HCT116 (cell line): ENCODE measurements at regions not wholly inside any gene's neighbourhood (a gene's known extent, or its start where the extent isn't known, plus 50 kb on each side); places are given as distances from the start of the nearest gene placed in this dataset.

ENCODE experiments used
- ATAC-seq: fragments of 200-7000 bp; cut with Tn5 transposase; 2 replicates; pipeline ENCODE4 v1.9.1; 2020; ENCODE audit warnings: mild to moderate bottlenecking, moderate library complexity
- BruUV-seq: library from RNA; stranded (reverse); fragments of 400-500 nt; replicated peaks from 2 replicates; lab custom pipeline; 2021; lab: Mats Ljungman, UMichigan
- CTCF ChIA-PET: fragments of 300-600 bp; sonication (Branson Sonifier 250); formaldehyde crosslinking; loops from one replicate; lab custom pipeline; 2021; ENCODE audit warnings: antibody characterized with exemption; lab: Charles Lee
- POLR2A ChIA-PET: fragments of 300-600, 350-600 bp; sonication (Branson Sonifier 250); formaldehyde crosslinking; loops from one replicate; lab custom pipeline; 2021; ENCODE audit warnings: antibody characterized with exemption; lab: Charles Lee
- RAD21 ChIA-PET, 2 experiments: fragments of 300-600 bp; sonication (Branson Sonifier 250); formaldehyde crosslinking; loops; one replicate each; lab custom pipeline; 2023; ENCODE audit warnings: low total read pairs in 2 of 2; ENCODE audit not compliant: uncharacterized antibody in 2 of 2, unreplicated experiment in 2 of 2, low non-redundant PET in 1 of 2; lab: Charles Lee
- DNase-seq: peaks from one replicate; pipeline ENCODE4 v3.0.0-alpha.2; 2010; ENCODE audit warnings: low read depth, low spot score
- H2AFZ ChIP-seq: fragments of 200-600 bp; shearing (Covaris generic), sonication (generic); 2 replicates; pipeline ENCODE4 v1.6.1; 2017; ENCODE audit warnings: low read depth, mixed run types, mixed read lengths, antibody characterized with exemption, low read length; ENCODE audit not compliant: poor library complexity, severe bottlenecking
- H3K27ac ChIP-seq: 2 replicates; pipeline ENCODE4 v1.5.1; 2012; ENCODE audit warnings: low read depth, low read length
- H3K27me3 ChIP-seq: fragments of 200-600 bp; sonication (generic); 2 replicates; pipeline ENCODE4 v1.6.1; 2016; ENCODE audit warnings: mixed run types, low read length, mixed read lengths; ENCODE audit not compliant: insufficient read depth
- H3K36me3 ChIP-seq, 2 experiments: fragments of 200-500 bp in 1 of 2; fragments of 200-600 bp in 1 of 2; sonication (Bioruptor generic) in 1 of 2; sonication (generic) in 1 of 2; 2 replicates each; pipeline versions ENCODE4 v1.5.1 to v1.6.1; 2014 to 2016; ENCODE audit warnings: low read length in 2 of 2, inconsistent platforms in 1 of 2, mixed read lengths in 1 of 2, mixed run types in 1 of 2; ENCODE audit not compliant: insufficient read depth in 2 of 2, control insufficient read depth in 1 of 2
- H3K4me1 ChIP-seq, 2 experiments: fragments of 200-600 bp in 1 of 2; sonication (generic) in 1 of 2; 2 replicates each; pipeline versions ENCODE4 v1.5.1 to v1.6.1; 2012 to 2017; ENCODE audit warnings: low read length in 2 of 2, inconsistent platforms in 1 of 2, mild to moderate bottlenecking in 1 of 2, mixed read lengths in 1 of 2, mixed run types in 1 of 2, moderate library complexity in 1 of 2; ENCODE audit not compliant: insufficient read depth in 2 of 2, control insufficient read depth in 1 of 2
- H3K4me2 ChIP-seq: fragments of 200-600 bp; sonication (generic); 2 replicates; pipeline ENCODE4 v1.6.1; 2017; ENCODE audit warnings: mixed run types, low read length, mixed read lengths
- H3K4me3 ChIP-seq, 2 experiments: fragments of 200-600 bp in 1 of 2; sonication (generic) in 1 of 2; replicated peaks in 1 of 2; 2 replicates each; pipeline ENCODE4 v1.5.1; 2011 to 2016; ENCODE audit warnings: low read length in 2 of 2, control low read depth in 1 of 2, low read depth in 1 of 2, mild to moderate bottlenecking in 1 of 2, mixed read lengths in 1 of 2, mixed run types in 1 of 2
- H3K79me2 ChIP-seq: fragments of 200-600 bp; sonication (generic); 2 replicates; pipeline ENCODE4 v1.6.1; 2017; ENCODE audit warnings: mild to moderate bottlenecking, mixed run types, low read length, moderate library complexity, mixed read lengths; ENCODE audit not compliant: insufficient read depth
- H3K9ac ChIP-seq: fragments of 200-600 bp; sonication (generic); 2 replicates; pipeline ENCODE4 v1.6.1; 2016; ENCODE audit warnings: low read length, mixed read lengths
- H3K9me2 ChIP-seq: fragments of 200-600 bp; sonication (generic), shearing (Covaris generic); 2 replicates; pipeline ENCODE4 v1.6.1; 2017; ENCODE audit warnings: mixed run types, mild to moderate bottlenecking, moderate library complexity; ENCODE audit not compliant: insufficient read depth
- H3K9me3 ChIP-seq, 2 experiments: fragments of 200-500 bp in 1 of 2; fragments of 200-600 bp in 1 of 2; sonication (Bioruptor generic) in 1 of 2; sonication (generic) in 1 of 2; 2 replicates each; pipeline ENCODE4 v1.6.1; 2014 to 2017; ENCODE audit warnings: low read length in 2 of 2, mixed read lengths in 2 of 2, inconsistent platforms in 1 of 2, low read depth in 1 of 2, mild to moderate bottlenecking in 1 of 2, mixed run types in 1 of 2, moderate library complexity in 1 of 2; ENCODE audit not compliant: control insufficient read depth in 1 of 2, insufficient read depth in 1 of 2
- H4K20me1 ChIP-seq: fragments of 200-600 bp; sonication (generic), shearing (Covaris generic); 2 replicates; pipeline ENCODE4 v1.6.1; 2017; ENCODE audit warnings: mixed run types, mild to moderate bottlenecking, moderate library complexity; ENCODE audit not compliant: insufficient read depth
- CBX3 ChIP-seq: IDR thresholded peaks from 2 replicates; pipeline ENCODE4 v1.6.1; 2012; ENCODE audit warnings: low read depth
- CEBPB ChIP-seq: IDR thresholded peaks from 2 replicates; pipeline ENCODE4 v1.6.1; 2012; ENCODE audit warnings: low read depth
- EGR1 ChIP-seq: IDR thresholded peaks from 2 replicates; pipeline ENCODE4 v1.6.1; 2012; ENCODE audit warnings: low read depth
- ELF1 ChIP-seq: IDR thresholded peaks from 2 replicates; pipeline ENCODE4 v1.6.1; 2012; ENCODE audit warnings: low read depth, borderline replicate concordance
- EZH2 ChIP-seq: fragments of 200-600 bp; sonication (generic); IDR thresholded peaks from 2 replicates; pipeline ENCODE4 v1.6.1; 2017; ENCODE audit warnings: antibody characterized with exemption, mixed run types
- FOSL1 ChIP-seq: IDR thresholded peaks from 2 replicates; pipeline ENCODE4 v1.6.1; 2012; ENCODE audit warnings: low read depth
- POLR2A ChIP-seq: IDR thresholded peaks from 2 replicates; pipeline ENCODE4 v1.7.0; 2011; ENCODE audit warnings: borderline replicate concordance; ENCODE audit not compliant: insufficient read depth, insufficient read length; ENCODE audit errors: extremely low read depth
- POLR2AphosphoS5 ChIP-seq: IDR thresholded peaks from 2 replicates; pipeline ENCODE4 v1.6.1; 2011; ENCODE audit warnings: mild to moderate bottlenecking, low read depth, low read length, moderate library complexity
- SP1 ChIP-seq: IDR thresholded peaks from 2 replicates; pipeline ENCODE4 v1.6.1; 2012; ENCODE audit warnings: low read depth
- SRF ChIP-seq: IDR thresholded peaks from 2 replicates; pipeline ENCODE4 v1.6.1; 2012; ENCODE audit warnings: low read depth
- TCF7L2 ChIP-seq: IDR thresholded peaks from 2 replicates; pipeline ENCODE4 v1.7.0; 2011; ENCODE audit warnings: borderline replicate concordance, inconsistent platforms; ENCODE audit not compliant: insufficient read depth, insufficient read length; ENCODE audit errors: extremely low read depth
- YY1 ChIP-seq: IDR thresholded peaks from 2 replicates; pipeline ENCODE4 v1.6.1; 2011; ENCODE audit warnings: low read length, low read depth, moderate library complexity, mild to moderate bottlenecking; ENCODE audit not compliant: insufficient replicate concordance; ENCODE audit errors: extremely low read depth
- intact Hi-C: fragments of 100-400 bp; cut with micrococcal nuclease; formaldehyde crosslinking; loops from 2 replicates; pipeline ENCODE4 v1.10.0; 2022
- TF ChIP-seq, protein P1 (sequence below): IDR thresholded peaks from 2 replicates; pipeline ENCODE4 v1.6.1; 2012
- TF ChIP-seq, protein P2 (sequence below): IDR thresholded peaks from 2 replicates; pipeline ENCODE4 v1.6.1; 2012; ENCODE audit warnings: low read depth
- TF ChIP-seq, protein P3 (sequence below), 3 experiments: fragments of 200-600 bp in 1 of 3; sonication (generic) in 1 of 3; IDR thresholded peaks in 2 of 3; conservative IDR thresholded peaks in 1 of 3; 2 replicates each; pipeline ENCODE4 v1.5.1; 2012 to 2017; ENCODE audit warnings: low read depth in 2 of 3, low read length in 2 of 3, antibody characterized with exemption in 1 of 3, borderline replicate concordance in 1 of 3, control low read depth in 1 of 3, mild to moderate bottlenecking in 1 of 3, mixed read lengths in 1 of 3, mixed run types in 1 of 3, moderate library complexity in 1 of 3; ENCODE audit not compliant: insufficient read depth in 1 of 3
- TF ChIP-seq, protein P4 (sequence below): IDR thresholded peaks from 2 replicates; pipeline ENCODE4 v1.6.1; 2011; ENCODE audit warnings: mild to moderate bottlenecking, low read length, moderate library complexity; ENCODE audit not compliant: insufficient replicate concordance; ENCODE audit errors: extremely low read depth

DNA sequence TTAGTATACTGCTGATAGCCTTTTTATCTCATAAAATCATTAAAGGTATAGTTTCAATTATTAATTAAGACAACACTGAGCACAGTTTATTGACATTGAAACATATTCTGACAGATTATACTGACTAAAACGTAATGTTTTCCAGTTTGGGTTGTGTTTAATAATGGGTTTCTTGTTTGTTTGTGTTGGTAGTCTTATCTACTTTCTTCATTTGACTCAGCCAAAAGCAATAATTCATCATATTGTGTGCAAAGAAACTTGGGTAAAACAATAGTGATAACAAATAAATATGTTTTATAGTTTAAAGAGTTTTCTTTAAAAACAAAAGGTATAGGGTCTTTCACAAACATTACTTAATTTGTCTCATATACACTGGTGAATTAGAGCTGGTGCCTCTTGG lies 629.2 kb upstream of the AGTR1 start:
- CTCF ChIA-PET, result interaction anchor here (3.4 kb wide), 1 partner anchor 10 kb away, joined by 13 read pairs; no protein-coding TSS in a partner anchor
- no peak overlapping the region for H2AFZ ChIP-seq
- no peak overlapping the region for H3K4me3 ChIP-seq
- RAD21 ChIA-PET, result no interaction called here
- H3K27me3 ChIP-seq, result no peaks in the 10 kb centered on the region
- ATAC-seq (no peak), DNase-seq (no peak)
- no TSS peak for BruUV-seq
- no peak overlapping the region for H3K27ac ChIP-seq
- TF ChIP-seq, protein P1, sequence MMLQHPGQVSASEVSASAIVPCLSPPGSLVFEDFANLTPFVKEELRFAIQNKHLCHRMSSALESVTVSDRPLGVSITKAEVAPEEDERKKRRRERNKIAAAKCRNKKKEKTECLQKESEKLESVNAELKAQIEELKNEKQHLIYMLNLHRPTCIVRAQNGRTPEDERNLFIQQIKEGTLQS, result no peak
- no peak for TF ChIP-seq EZH2
- TF ChIP-seq, protein P2, sequence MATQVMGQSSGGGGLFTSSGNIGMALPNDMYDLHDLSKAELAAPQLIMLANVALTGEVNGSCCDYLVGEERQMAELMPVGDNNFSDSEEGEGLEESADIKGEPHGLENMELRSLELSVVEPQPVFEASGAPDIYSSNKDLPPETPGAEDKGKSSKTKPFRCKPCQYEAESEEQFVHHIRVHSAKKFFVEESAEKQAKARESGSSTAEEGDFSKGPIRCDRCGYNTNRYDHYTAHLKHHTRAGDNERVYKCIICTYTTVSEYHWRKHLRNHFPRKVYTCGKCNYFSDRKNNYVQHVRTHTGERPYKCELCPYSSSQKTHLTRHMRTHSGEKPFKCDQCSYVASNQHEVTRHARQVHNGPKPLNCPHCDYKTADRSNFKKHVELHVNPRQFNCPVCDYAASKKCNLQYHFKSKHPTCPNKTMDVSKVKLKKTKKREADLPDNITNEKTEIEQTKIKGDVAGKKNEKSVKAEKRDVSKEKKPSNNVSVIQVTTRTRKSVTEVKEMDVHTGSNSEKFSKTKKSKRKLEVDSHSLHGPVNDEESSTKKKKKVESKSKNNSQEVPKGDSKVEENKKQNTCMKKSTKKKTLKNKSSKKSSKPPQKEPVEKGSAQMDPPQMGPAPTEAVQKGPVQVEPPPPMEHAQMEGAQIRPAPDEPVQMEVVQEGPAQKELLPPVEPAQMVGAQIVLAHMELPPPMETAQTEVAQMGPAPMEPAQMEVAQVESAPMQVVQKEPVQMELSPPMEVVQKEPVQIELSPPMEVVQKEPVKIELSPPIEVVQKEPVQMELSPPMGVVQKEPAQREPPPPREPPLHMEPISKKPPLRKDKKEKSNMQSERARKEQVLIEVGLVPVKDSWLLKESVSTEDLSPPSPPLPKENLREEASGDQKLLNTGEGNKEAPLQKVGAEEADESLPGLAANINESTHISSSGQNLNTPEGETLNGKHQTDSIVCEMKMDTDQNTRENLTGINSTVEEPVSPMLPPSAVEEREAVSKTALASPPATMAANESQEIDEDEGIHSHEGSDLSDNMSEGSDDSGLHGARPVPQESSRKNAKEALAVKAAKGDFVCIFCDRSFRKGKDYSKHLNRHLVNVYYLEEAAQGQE, result no peak
- TF ChIP-seq, protein P3, sequence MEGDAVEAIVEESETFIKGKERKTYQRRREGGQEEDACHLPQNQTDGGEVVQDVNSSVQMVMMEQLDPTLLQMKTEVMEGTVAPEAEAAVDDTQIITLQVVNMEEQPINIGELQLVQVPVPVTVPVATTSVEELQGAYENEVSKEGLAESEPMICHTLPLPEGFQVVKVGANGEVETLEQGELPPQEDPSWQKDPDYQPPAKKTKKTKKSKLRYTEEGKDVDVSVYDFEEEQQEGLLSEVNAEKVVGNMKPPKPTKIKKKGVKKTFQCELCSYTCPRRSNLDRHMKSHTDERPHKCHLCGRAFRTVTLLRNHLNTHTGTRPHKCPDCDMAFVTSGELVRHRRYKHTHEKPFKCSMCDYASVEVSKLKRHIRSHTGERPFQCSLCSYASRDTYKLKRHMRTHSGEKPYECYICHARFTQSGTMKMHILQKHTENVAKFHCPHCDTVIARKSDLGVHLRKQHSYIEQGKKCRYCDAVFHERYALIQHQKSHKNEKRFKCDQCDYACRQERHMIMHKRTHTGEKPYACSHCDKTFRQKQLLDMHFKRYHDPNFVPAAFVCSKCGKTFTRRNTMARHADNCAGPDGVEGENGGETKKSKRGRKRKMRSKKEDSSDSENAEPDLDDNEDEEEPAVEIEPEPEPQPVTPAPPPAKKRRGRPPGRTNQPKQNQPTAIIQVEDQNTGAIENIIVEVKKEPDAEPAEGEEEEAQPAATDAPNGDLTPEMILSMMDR (IDR thresholded peaks at IDR 0.05 in 2 of 3, conservative IDR thresholded peaks at IDR 0.05 in 1 of 3; ENCODE audit: borderline replicate concordance in 1 of 3, insufficient read depth in 1 of 3, low read depth in 2 of 3, low read length in 2 of 3), result no peak
- TF ChIP-seq POLR2A, result no peak
- no peak for TF ChIP-seq CBX3
- TF ChIP-seq SRF, result no peak
- TF ChIP-seq CEBPB, result no peak
- no peak for TF ChIP-seq SP1
- TF ChIP-seq YY1, result no peak
- no peak for TF ChIP-seq TCF7L2
- TF ChIP-seq EGR1, result no peak
- TF ChIP-seq, protein P4, sequence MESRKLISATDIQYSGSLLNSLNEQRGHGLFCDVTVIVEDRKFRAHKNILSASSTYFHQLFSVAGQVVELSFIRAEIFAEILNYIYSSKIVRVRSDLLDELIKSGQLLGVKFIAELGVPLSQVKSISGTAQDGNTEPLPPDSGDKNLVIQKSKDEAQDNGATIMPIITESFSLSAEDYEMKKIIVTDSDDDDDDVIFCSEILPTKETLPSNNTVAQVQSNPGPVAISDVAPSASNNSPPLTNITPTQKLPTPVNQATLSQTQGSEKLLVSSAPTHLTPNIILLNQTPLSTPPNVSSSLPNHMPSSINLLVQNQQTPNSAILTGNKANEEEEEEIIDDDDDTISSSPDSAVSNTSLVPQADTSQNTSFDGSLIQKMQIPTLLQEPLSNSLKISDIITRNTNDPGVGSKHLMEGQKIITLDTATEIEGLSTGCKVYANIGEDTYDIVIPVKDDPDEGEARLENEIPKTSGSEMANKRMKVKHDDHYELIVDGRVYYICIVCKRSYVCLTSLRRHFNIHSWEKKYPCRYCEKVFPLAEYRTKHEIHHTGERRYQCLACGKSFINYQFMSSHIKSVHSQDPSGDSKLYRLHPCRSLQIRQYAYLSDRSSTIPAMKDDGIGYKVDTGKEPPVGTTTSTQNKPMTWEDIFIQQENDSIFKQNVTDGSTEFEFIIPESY, result no peak
- TF ChIP-seq POLR2AphosphoS5, result no peak
- TF ChIP-seq FOSL1, result no peak
- no peak for TF ChIP-seq ELF1
- H3K79me2 ChIP-seq, result no peaks in the 10 kb centered on the region
- intact Hi-C loops, result no loop called here
- no peak overlapping the region for H3K9ac ChIP-seq
- H3K4me2 ChIP-seq, result no peak overlapping the region
- no peaks in the 10 kb centered on the region for H3K4me1 ChIP-seq
- no peaks in the 10 kb centered on the region; the same call in 1 of the 2 replicates for H3K9me2 ChIP-seq
- H4K20me1 ChIP-seq, result no peaks in the 10 kb centered on the region
- no peaks in the 10 kb centered on the region for H3K9me3 ChIP-seq
- POLR2A ChIA-PET, result no interaction called here
- H3K36me3 ChIP-seq, result no peaks in the 10 kb centered on the region
